ENCODE measurements at regions not wholly inside any gene's neighbourhood (a gene's known extent, or its start where the extent isn't known, plus 50 kb on each side); places are given as distances from the start of the nearest gene placed in this dataset.

- no peaks in the 10 kb centered on the region for H3K4me1 ChIP-seq (ENCODE audit: control insufficient read depth in 1 of 2, insufficient read depth in 2 of 2, low read length in 2 of 2)
- no peaks in the 10 kb centered on the region for H3K36me3 ChIP-seq (ENCODE audit: control insufficient read depth in 1 of 2, insufficient read depth in 2 of 2, low read length in 1 of 2)
- 52 to 55% methylated on average over 3 of the region's 3 CpGs for WGBS, 2 donors
- no peaks in the 10 kb centered on the region for H3K9me3 ChIP-seq (ENCODE audit: control insufficient read depth, low read length)
- no peak overlapping the region for H3K27ac ChIP-seq (ENCODE audit: low read depth in 1 of 2, low read length in 2 of 2)
- H3K27me3 ChIP-seq (ENCODE audit: control insufficient read depth in 1 of 2, insufficient read depth in 2 of 2, low read length in 1 of 2): no peaks in the 10 kb centered on the region
- DNase-seq (no peak), ATAC-seq (ENCODE audit: low FRiP score) (no peak)
- intact Hi-C loops (cut with DNase I): no loop called here
- no peak overlapping the region for H3K4me3 ChIP-seq (ENCODE audit: low read length in 2 of 2)
Measured at GRCh38 chr6:139482287-139482686, 107.8 kb upstream of the CITED2 start.

GRCh38 chr6:139480356-139481165 is 106.1 kb upstream of the CITED2 start:
- Histone ChIP-seq H3K27me3 (ENCODE audit: control insufficient read depth in 1 of 2, insufficient read depth in 2 of 2, low read length in 1 of 2) (no peaks in the 10 kb centered on the region), H3K27ac (ENCODE audit: low read depth in 1 of 2, low read length in 2 of 2) (no peak overlapping the region), H3K4me1 (ENCODE audit: control insufficient read depth in 1 of 2, insufficient read depth in 2 of 2, low read length in 2 of 2) (no peaks in the 10 kb centered on the region), H3K9me3 (ENCODE audit: control insufficient read depth, low read length) (no peaks in the 10 kb centered on the region), H3K36me3 (ENCODE audit: control insufficient read depth in 1 of 2, insufficient read depth in 2 of 2, low read length in 1 of 2) (no peaks in the 10 kb centered on the region), H3K4me3 (ENCODE audit: low read length in 2 of 2) (no peak overlapping the region)
- 79 to 89% methylated on average over 10 of the region's 10 CpGs for WGBS, 2 donors
- ATAC-seq (ENCODE audit: low FRiP score) (no peak), DNase-seq (no peak)
- intact Hi-C loops (cut with DNase I): no loop called here

- Histone ChIP-seq H3K9me3 (ENCODE audit: control insufficient read depth, low read length) (no peaks in the 10 kb centered on the region), H3K27me3 (ENCODE audit: control insufficient read depth in 1 of 2, insufficient read depth in 2 of 2, low read length in 1 of 2) (no peaks in the 10 kb centered on the region), H3K27ac (ENCODE audit: low read depth in 1 of 2, low read length in 2 of 2) (no peak overlapping the region), H3K4me3 (ENCODE audit: low read length in 2 of 2) (no peak overlapping the region), H3K4me1 (ENCODE audit: control insufficient read depth in 1 of 2, insufficient read depth in 2 of 2, low read length in 2 of 2) (peaks cover 0 to 2% of the 10 kb centered on the region in 2 donors), H3K36me3 (ENCODE audit: control insufficient read depth in 1 of 2, insufficient read depth in 2 of 2, low read length in 1 of 2) (no peaks in the 10 kb centered on the region)
- WGBS, 2 donors: 81 to 86% methylated on average over 8 of the region's 8 CpGs
- no peak for DNase-seq
- intact Hi-C loops (cut with DNase I): no loop called here
- ATAC-seq (ENCODE audit: low FRiP score): no peak
Measured at GRCh38 chr6:139479433-139480222, 105.2 kb upstream of the CITED2 start.

DNA sequence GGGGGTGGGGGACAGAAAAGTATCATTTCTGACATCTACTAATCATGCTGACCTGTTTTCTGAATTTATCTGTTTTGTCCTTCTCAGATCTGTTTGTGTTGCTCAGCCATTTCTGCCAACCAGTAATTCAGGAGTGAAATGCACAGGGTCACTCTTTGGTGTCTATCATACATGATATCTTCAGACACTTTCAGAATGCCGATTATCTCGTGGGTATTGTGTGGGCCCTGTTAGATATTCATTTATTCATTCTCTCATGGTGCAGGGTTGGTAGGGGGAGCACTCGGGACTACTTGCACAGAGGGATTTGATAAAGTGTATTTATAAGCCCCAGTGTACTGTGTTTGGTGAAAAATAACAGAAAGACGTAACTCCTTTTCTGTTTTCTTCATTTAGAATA is 101.2 kb upstream of the CITED2 start:
- no peak overlapping the region for H3K27ac ChIP-seq (ENCODE audit: low read depth in 1 of 2, low read length in 2 of 2)
- no peak for ATAC-seq (ENCODE audit: low FRiP score)
- intact Hi-C loops (cut with DNase I): no loop called here
- H3K4me1 ChIP-seq (ENCODE audit: control insufficient read depth in 1 of 2, insufficient read depth in 2 of 2, low read length in 2 of 2): peaks cover 3 to 5% of the 10 kb centered on the region in 2 donors
- no peak for DNase-seq
- 76 to 79% methylated on average over 4 of the region's 4 CpGs for WGBS, 2 donors
- no peak overlapping the region for H3K4me3 ChIP-seq (ENCODE audit: low read length in 2 of 2)
- no peaks in the 10 kb centered on the region for H3K27me3 ChIP-seq (ENCODE audit: control insufficient read depth in 1 of 2, insufficient read depth in 2 of 2, low read length in 1 of 2)
- H3K9me3 ChIP-seq (ENCODE audit: control insufficient read depth, low read length): no peaks in the 10 kb centered on the region
- no peaks in the 10 kb centered on the region for H3K36me3 ChIP-seq (ENCODE audit: control insufficient read depth in 1 of 2, insufficient read depth in 2 of 2, low read length in 1 of 2)

- ATAC-seq (ENCODE audit: low FRiP score) (no peak), DNase-seq (no peak)
- Histone ChIP-seq H3K9me3 (ENCODE audit: control insufficient read depth, low read length) (no peaks in the 10 kb centered on the region), H3K4me1 (ENCODE audit: control insufficient read depth in 1 of 2, insufficient read depth in 2 of 2, low read length in 2 of 2) (peaks cover 3 to 5% of the 10 kb centered on the region in 2 donors), H3K4me3 (ENCODE audit: low read length in 2 of 2) (no peak overlapping the region), H3K36me3 (ENCODE audit: control insufficient read depth in 1 of 2, insufficient read depth in 2 of 2, low read length in 1 of 2) (no peaks in the 10 kb centered on the region), H3K27ac (ENCODE audit: low read depth in 1 of 2, low read length in 2 of 2) (no peak overlapping the region), H3K27me3 (ENCODE audit: control insufficient read depth in 1 of 2, insufficient read depth in 2 of 2, low read length in 1 of 2) (no peaks in the 10 kb centered on the region)
- intact Hi-C loops (cut with DNase I): no loop called here
- 94 to 96% methylated on average over 5 of the region's 5 CpGs for WGBS, 2 donors
Measured at GRCh38 chr6:139475241-139475640, 100.8 kb upstream of the CITED2 start.

- no peaks in the 10 kb centered on the region for H3K36me3 ChIP-seq (ENCODE audit: control insufficient read depth in 1 of 2, insufficient read depth in 2 of 2, low read length in 1 of 2)
- DNase-seq: no peak
- no peaks in the 10 kb centered on the region for H3K9me3 ChIP-seq (ENCODE audit: control insufficient read depth, low read length)
- intact Hi-C loops (cut with DNase I): no loop called here
- H3K27ac ChIP-seq (ENCODE audit: low read depth in 1 of 2, low read length in 2 of 2): no peak overlapping the region
- peaks cover 3 to 5% of the 10 kb centered on the region in 2 donors for H3K4me1 ChIP-seq (ENCODE audit: control insufficient read depth in 1 of 2, insufficient read depth in 2 of 2, low read length in 2 of 2)
- H3K4me3 ChIP-seq (ENCODE audit: low read length in 2 of 2): peak overlapping the region; percentile 9 to 43
- 15 to 17% methylated on average over 7 of the region's 7 CpGs for WGBS, 2 donors
- no peaks in the 10 kb centered on the region for H3K27me3 ChIP-seq (ENCODE audit: control insufficient read depth in 1 of 2, insufficient read depth in 2 of 2, low read length in 1 of 2)
- peak; percentile 71 for ATAC-seq (ENCODE audit: low FRiP score)
Measured at GRCh38 chr6:139474145-139475108, 100.0 kb upstream of the CITED2 start.

DNA sequence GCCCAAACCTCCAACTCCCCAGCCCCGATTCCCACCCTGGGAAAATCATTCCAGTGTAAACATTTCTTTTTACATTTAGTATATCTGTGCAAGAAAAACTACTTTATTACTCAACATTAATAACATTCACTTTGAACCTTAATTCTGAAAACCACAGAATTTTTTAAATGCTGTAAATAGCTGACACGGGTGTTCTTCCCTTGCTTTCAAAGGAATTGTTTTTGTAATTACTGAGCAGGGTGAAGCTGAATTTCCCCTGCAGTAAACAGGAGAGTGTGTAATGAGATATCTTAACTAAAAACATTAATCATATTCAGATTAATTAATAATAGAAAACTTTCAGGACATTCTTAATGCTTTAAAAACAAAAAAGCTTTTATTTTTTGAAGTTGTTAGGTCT is 99.3 kb upstream of the CITED2 start:
- intact Hi-C loops (cut with DNase I): no loop called here
- Histone ChIP-seq H3K27ac (ENCODE audit: low read depth in 1 of 2, low read length in 2 of 2) (peak overlapping the region in 1 of 2 donors; percentile 32), H3K4me3 (ENCODE audit: low read length in 2 of 2) (no peak overlapping the region), H3K36me3 (ENCODE audit: control insufficient read depth in 1 of 2, insufficient read depth in 2 of 2, low read length in 1 of 2) (no peaks in the 10 kb centered on the region), H3K4me1 (ENCODE audit: control insufficient read depth in 1 of 2, insufficient read depth in 2 of 2, low read length in 2 of 2) (peaks cover 3 to 5% of the 10 kb centered on the region in 2 donors), H3K27me3 (ENCODE audit: control insufficient read depth in 1 of 2, insufficient read depth in 2 of 2, low read length in 1 of 2) (no peaks in the 10 kb centered on the region), H3K9me3 (ENCODE audit: control insufficient read depth, low read length) (no peaks in the 10 kb centered on the region)
- DNase-seq: no peak
- ATAC-seq (ENCODE audit: low FRiP score): no peak
- 13 to 15% methylated on average over 2 of the region's 2 CpGs for WGBS, 2 donors

GRCh38 chr6:139473231-139473701 is 98.8 kb upstream of the CITED2 start:
- intact Hi-C loops (cut with DNase I): no loop called here
- Histone ChIP-seq H3K4me1 (ENCODE audit: control insufficient read depth in 1 of 2, insufficient read depth in 2 of 2, low read length in 2 of 2) (peaks cover 3 to 5% of the 10 kb centered on the region in 2 donors), H3K9me3 (ENCODE audit: control insufficient read depth, low read length) (no peaks in the 10 kb centered on the region), H3K36me3 (ENCODE audit: control insufficient read depth in 1 of 2, insufficient read depth in 2 of 2, low read length in 1 of 2) (no peaks in the 10 kb centered on the region), H3K4me3 (ENCODE audit: low read length in 2 of 2) (no peak overlapping the region), H3K27me3 (ENCODE audit: control insufficient read depth in 1 of 2, insufficient read depth in 2 of 2, low read length in 1 of 2) (no peaks in the 10 kb centered on the region), H3K27ac (ENCODE audit: low read depth in 1 of 2, low read length in 2 of 2) (peak overlapping the region in 1 of 2 donors; percentile 32)
- peak; percentile 39 for ATAC-seq (ENCODE audit: low FRiP score)
- no peak for DNase-seq
- 41 to 52% methylated on average over 14 of the region's 14 CpGs for WGBS, 2 donors
